ENCODE measurements at regions not wholly inside any gene's neighbourhood (a gene's known extent, or its start where the extent isn't known, plus 50 kb on each side); places are given as distances from the start of the nearest gene placed in this dataset.

DNA sequence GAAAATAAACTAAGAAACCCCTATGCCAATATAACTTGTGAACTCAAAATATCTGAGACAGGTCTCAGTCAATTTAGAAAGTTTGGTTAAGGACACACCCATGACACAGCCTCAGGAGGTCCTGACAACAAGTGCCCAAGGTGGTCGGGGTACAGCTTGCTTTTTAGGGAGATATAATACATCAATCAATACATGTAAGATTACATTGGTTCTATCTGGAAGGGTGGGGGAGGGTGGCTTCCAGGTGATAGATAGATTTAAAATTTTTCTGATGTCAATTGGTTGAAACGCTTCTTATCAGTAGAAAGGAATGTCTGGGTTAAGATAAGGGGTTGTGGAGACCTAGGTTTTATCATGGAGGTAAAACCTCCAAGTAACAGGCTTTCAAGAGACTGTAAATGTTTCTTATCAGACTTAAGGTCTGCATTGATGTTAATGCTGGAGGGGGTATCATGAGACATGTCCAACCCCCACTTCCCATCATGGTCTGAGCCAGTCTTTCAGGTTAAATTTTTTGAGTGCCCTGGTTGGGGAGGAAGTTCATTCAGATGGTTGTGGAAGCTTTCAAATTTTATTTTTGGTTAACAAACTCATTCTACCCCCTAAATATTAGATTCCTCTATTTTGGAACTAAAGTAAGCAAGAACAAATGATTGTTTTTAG is 82.0 kb upstream of the RASSF8 start:
- TF ChIP-seq, protein P1, sequence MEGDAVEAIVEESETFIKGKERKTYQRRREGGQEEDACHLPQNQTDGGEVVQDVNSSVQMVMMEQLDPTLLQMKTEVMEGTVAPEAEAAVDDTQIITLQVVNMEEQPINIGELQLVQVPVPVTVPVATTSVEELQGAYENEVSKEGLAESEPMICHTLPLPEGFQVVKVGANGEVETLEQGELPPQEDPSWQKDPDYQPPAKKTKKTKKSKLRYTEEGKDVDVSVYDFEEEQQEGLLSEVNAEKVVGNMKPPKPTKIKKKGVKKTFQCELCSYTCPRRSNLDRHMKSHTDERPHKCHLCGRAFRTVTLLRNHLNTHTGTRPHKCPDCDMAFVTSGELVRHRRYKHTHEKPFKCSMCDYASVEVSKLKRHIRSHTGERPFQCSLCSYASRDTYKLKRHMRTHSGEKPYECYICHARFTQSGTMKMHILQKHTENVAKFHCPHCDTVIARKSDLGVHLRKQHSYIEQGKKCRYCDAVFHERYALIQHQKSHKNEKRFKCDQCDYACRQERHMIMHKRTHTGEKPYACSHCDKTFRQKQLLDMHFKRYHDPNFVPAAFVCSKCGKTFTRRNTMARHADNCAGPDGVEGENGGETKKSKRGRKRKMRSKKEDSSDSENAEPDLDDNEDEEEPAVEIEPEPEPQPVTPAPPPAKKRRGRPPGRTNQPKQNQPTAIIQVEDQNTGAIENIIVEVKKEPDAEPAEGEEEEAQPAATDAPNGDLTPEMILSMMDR (IDR thresholded peaks at IDR 0.05; ENCODE audit: insufficient read depth, low read length, missing control alignments), result no peak
- H3K4me3 ChIP-seq (ENCODE audit: low read depth, low read length), result no peak overlapping the region
- ChIA-PET POLR2A (no interaction called here), CTCF (no interaction called here)
- no peak for DNase-seq (ENCODE audit: low read depth, low spot score)

- CTCF ChIA-PET, result no interaction called here
- POLR2A ChIA-PET, result no interaction called here
- TF ChIP-seq, protein P1 (IDR thresholded peaks at IDR 0.05; ENCODE audit: insufficient read depth, low read length, missing control alignments), result no peak
- H3K4me3 ChIP-seq (ENCODE audit: low read depth, low read length), result no peak overlapping the region
- no peak for DNase-seq (ENCODE audit: low read depth, low spot score)
These were observed 81.0 kb upstream of the RASSF8 start for GRCh38 chr12:25877446-25877845.

- no peak overlapping the region for H3K4me3 ChIP-seq (ENCODE audit: low read depth, low read length)
- TF ChIP-seq, protein P1 (IDR thresholded peaks at IDR 0.05; ENCODE audit: insufficient read depth, low read length, missing control alignments), result no peak
- CTCF ChIA-PET, result no interaction called here
- DNase-seq (ENCODE audit: low read depth, low spot score), result no peak
- POLR2A ChIA-PET, result no interaction called here
These were observed 76.2 kb upstream of the RASSF8 start for GRCh38 chr12:25882266-25882665.

DNA sequence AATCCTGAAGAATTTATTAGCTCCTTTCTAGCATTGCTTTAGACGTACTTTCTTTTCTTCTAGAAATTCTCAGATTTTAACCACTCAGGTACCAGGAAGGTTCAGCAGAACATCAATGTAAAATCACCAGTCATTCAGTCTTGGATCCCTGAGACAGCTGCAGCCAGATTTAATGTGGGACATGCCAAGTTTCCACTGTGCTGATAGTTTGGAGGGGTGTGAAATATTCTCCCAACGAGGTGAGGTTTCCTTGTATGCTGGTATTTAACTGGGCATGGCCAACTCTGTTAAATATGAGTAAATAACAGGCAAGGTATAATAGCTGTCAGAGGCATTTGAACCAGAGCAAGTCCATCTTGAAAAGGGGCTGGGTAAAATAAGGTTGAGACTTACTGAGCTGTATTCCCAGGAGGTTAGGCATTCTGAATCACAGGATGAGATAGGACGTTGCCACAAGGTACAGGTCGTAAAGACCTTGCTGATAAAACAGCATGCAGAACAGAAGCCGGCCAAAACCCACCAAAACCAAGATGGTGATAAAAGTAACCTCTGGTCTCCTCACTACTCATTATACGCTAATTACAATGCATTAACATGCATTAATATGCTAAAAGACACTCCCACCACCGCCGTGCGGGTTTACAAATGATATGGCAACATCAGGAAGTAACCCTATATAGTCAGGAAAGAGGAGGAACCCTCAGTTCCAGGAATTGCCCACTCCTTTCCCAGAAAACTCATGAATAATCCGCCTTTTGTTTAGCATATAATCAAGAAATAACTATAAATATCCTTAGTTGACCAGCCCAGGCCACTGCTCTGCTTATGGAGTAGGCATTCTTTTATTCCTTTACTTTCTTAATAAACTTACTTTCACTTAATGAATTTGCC is 75.2 kb upstream of the RASSF8 start:
- TF ChIP-seq, protein P1 (IDR thresholded peaks at IDR 0.05; ENCODE audit: insufficient read depth, low read length, missing control alignments), result no peak
- no peak overlapping the region for H3K4me3 ChIP-seq (ENCODE audit: low read depth, low read length)
- CTCF ChIA-PET, result no interaction called here
- POLR2A ChIA-PET, result no interaction called here
- DNase-seq (ENCODE audit: low read depth, low spot score), result no peak

DNA sequence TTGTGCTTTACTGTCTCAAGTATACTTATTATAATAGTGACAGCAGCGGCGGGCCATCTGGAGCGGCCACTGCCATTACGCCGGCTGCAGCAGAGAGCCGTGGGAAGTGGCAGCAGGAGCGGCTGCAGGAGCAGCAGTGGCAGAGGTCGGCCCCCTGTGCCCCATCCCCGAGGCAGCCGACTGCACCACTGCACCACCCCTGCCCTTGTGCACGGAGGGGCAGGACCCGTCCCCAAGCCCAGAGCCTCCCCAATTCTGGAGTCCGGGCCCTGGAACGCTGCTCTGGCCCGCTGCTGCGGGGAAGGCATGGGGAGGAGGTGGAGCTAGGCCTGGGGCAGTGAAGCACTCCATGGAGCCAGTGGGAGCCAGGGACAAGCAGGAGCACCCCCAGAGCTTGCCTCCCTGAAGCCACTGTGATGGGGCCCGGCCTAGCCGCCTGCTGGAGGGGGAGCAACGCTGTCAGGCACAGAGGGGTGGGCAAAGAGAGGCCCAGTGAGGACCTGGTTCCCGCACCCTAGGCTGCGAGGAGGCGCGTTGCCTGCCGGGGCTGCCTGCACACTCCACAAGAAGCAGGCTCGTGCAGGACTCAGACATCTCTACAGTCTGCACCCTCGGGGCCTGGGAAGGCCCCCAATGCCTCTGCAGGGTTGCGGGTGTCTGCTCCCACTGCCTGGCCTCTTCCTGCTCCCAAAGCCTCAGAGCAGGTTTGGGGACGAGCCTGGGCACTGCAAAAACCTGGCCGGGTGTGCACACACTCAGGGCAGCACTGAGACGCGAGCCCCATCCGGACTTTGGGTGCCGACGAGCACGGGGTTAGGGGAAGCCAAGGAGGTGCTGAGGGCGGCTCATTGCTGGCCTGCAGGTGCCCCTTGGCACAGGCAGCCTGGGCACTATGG is 74.2 kb upstream of the RASSF8 start:
- CTCF ChIA-PET, result no interaction called here
- TF ChIP-seq, protein P1 (IDR thresholded peaks at IDR 0.05; ENCODE audit: insufficient read depth, low read length, missing control alignments), result no peak
- POLR2A ChIA-PET, result no interaction called here

GRCh38 chr12:25884920-25885234 is 73.6 kb upstream of the RASSF8 start:
- ChIA-PET POLR2A (interaction anchor here (0.6 kb wide), 1 partner anchor 503 kb away, joined by 3 read pairs; no protein-coding TSS in a partner anchor), CTCF (no interaction called here)
- DNase-seq (ENCODE audit: low read depth, low spot score), result no peak
- H3K4me3 ChIP-seq (ENCODE audit: low read depth, low read length), result no peak overlapping the region
- TF ChIP-seq, protein P1 (IDR thresholded peaks at IDR 0.05; ENCODE audit: insufficient read depth, low read length, missing control alignments), result no peak

More for the DNA sequence above, 74.2 kb upstream of the RASSF8 start:
- DNase-seq (ENCODE audit: low read depth, low spot score), result no peak
- H3K4me3 ChIP-seq (ENCODE audit: low read depth, low read length), result no peak overlapping the region
